Panc1 (cell line): ENCODE measurements at regions not wholly inside any gene's neighbourhood (a gene's known extent, or its start where the extent isn't known, plus 50 kb on each side); places are given as distances from the start of the nearest gene placed in this dataset.

Experiments used
- ATAC-seq: fragments of 200-7000 bp; cut with Tn5 transposase; 2 replicates; pipeline ENCODE4 v1.9.1; 2020; ENCODE audit warnings: mild to moderate bottlenecking, moderate library complexity
- BruUV-seq: library from RNA; stranded (reverse); fragments of 400-500 nt; replicated peaks from 2 replicates; lab custom pipeline; 2021; lab: Mats Ljungman, UMichigan
- CTCF ChIA-PET: fragments of 300-600 bp; sonication (Branson Sonifier 250); formaldehyde crosslinking; loops from one replicate; lab custom pipeline; 2022; ENCODE audit warnings: antibody characterized with exemption; lab: Charles Lee
- POLR2A ChIA-PET: fragments of 300-600 bp; sonication (Branson Sonifier 250); formaldehyde crosslinking; loops from one replicate; lab custom pipeline; 2022; ENCODE audit warnings: antibody characterized with exemption; lab: Charles Lee
- DNase-seq: peaks from one replicate; pipeline ENCODE4 v3.0.0-alpha.2; 2010; ENCODE audit warnings: low read depth, low spot score
- H3K27ac ChIP-seq: 2 replicates; pipeline ENCODE4 v1.5.1; 2011; ENCODE audit warnings: mild to moderate bottlenecking, low read length, inconsistent platforms
- H3K27me3 ChIP-seq: fragments of 200-500 bp; sonication (Bioruptor generic); 2 replicates; pipeline ENCODE4 v1.6.0; 2014; ENCODE audit warnings: low read length, inconsistent platforms; ENCODE audit not compliant: control insufficient read depth, insufficient read depth
- H3K36me3 ChIP-seq: fragments of 200-500 bp; sonication (Bioruptor generic); 2 replicates; pipeline ENCODE4 v1.5.1; 2014; ENCODE audit warnings: inconsistent platforms, mild to moderate bottlenecking, low read length, moderate library complexity; ENCODE audit not compliant: control insufficient read depth, insufficient read depth
- H3K4me1 ChIP-seq: 2 replicates; pipeline ENCODE4 v1.5.1; 2011; ENCODE audit warnings: inconsistent platforms, mild to moderate bottlenecking, low read length, moderate library complexity; ENCODE audit not compliant: control insufficient read depth, insufficient read depth
- H3K4me3 ChIP-seq, 2 experiments: 2 replicates each; pipeline ENCODE4 v1.5.1; 2011 to 2012; ENCODE audit warnings: low read depth in 2 of 2, low read length in 2 of 2, mild to moderate bottlenecking in 2 of 2, inconsistent platforms in 1 of 2, moderate library complexity in 1 of 2
- H3K9me3 ChIP-seq: fragments of 200-500 bp; sonication (Bioruptor generic); 2 replicates; pipeline ENCODE4 v1.5.1; 2014; ENCODE audit warnings: low read depth, mild to moderate bottlenecking, inconsistent platforms, low read length, moderate library complexity; ENCODE audit not compliant: control insufficient read depth, insufficient read depth
- POLR2AphosphoS5 ChIP-seq: IDR thresholded peaks from 2 replicates; pipeline ENCODE4 v1.6.1; 2012; ENCODE audit warnings: mild to moderate bottlenecking, low read depth, low read length, moderate library complexity
- SIN3A ChIP-seq: IDR thresholded peaks from 2 replicates; pipeline ENCODE4 v1.6.1; 2012; ENCODE audit warnings: low read depth, mild to moderate bottlenecking, low read length, moderate library complexity, borderline replicate concordance; ENCODE audit not compliant: insufficient read depth
- TCF7L2 ChIP-seq: IDR thresholded peaks from 2 replicates; pipeline ENCODE4 v1.6.1; 2011; ENCODE audit warnings: mild to moderate bottlenecking, low read depth, low read length, inconsistent platforms
- in situ Hi-C: cut with HindIII; loops from 2 replicates; pipeline ENCODE4 v1.10.0; 2016; ENCODE audit warnings: low sequenced_read_pairs, low pct_unique_long_range_greater_than_20kb
- intact Hi-C: fragments of 100-400 bp; cut with micrococcal nuclease; formaldehyde crosslinking; loops from one replicate; pipeline ENCODE4 v1.10.0; 2022; ENCODE audit not compliant: unreplicated experiment
- TF ChIP-seq, protein P1 (sequence below): fragments of 450-650 bp; IDR thresholded peaks from 2 replicates; pipeline ENCODE4 v1.5.1; 2017; ENCODE audit warnings: mild to moderate bottlenecking
- TF ChIP-seq, protein P2 (sequence below), 2 experiments: IDR thresholded peaks; 2 replicates each; pipeline ENCODE4 v1.6.1; 2011 to 2012; ENCODE audit warnings: low read depth in 2 of 2, control low read depth in 1 of 2, low read length in 1 of 2, mild to moderate bottlenecking in 1 of 2, moderate library complexity in 1 of 2; ENCODE audit not compliant: insufficient read depth in 1 of 2

DNA sequence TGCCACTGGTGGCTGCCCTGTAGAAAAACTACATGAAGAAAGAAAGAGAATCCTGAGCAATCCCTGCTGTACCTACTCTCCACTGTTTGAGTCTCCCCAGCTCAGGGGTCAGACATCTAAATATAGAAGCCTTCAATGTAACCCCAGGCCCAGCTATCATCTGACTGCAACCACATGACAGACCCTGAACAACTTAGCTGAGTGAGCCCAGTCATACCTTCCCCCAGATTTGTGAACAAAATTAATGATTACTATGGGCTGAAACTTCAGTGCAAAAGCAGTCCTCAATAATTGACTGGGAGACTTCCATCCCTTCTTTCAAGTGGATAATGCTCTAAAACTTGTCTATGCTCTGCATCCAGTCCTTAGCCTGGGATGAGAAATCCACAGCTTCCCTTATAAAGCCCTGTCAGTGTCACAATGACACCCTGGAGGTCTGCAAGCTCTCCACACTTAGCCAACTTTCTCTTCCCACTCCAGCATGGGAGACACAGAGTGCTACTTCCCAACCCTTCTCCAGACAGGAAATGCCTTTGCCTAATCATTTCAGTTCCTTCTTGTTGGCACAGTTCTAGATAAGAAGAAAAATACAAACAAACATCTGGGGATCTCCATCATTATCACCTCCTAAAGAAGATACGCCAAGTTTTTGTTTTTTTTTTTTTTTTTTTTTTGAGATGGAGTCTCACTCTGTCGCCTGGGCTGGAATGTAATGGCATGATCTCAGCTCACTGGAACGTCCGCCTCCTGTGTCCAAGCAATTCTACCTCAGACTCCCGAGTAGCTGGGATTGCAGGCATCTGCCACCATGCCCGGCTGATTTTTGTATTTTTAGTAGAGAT is 198.5 kb upstream of the GADL1 start:
- ChIA-PET CTCF (no interaction called here), POLR2A (no interaction called here)
- Histone ChIP-seq H3K36me3 (no peaks in the 10 kb centered on the region), H3K4me3 (no peak overlapping the region), H3K27ac (no peak overlapping the region), H3K9me3 (no peaks in the 10 kb centered on the region), H3K27me3 (no peaks in the 10 kb centered on the region), H3K4me1 (no peaks in the 10 kb centered on the region)
- intact Hi-C loops (no loop called here), in situ Hi-C loops (no loop called here)
- DNase-seq = no peak
- no peak for ATAC-seq
- BruUV-seq = no TSS peak
- TF ChIP-seq, protein P1, sequence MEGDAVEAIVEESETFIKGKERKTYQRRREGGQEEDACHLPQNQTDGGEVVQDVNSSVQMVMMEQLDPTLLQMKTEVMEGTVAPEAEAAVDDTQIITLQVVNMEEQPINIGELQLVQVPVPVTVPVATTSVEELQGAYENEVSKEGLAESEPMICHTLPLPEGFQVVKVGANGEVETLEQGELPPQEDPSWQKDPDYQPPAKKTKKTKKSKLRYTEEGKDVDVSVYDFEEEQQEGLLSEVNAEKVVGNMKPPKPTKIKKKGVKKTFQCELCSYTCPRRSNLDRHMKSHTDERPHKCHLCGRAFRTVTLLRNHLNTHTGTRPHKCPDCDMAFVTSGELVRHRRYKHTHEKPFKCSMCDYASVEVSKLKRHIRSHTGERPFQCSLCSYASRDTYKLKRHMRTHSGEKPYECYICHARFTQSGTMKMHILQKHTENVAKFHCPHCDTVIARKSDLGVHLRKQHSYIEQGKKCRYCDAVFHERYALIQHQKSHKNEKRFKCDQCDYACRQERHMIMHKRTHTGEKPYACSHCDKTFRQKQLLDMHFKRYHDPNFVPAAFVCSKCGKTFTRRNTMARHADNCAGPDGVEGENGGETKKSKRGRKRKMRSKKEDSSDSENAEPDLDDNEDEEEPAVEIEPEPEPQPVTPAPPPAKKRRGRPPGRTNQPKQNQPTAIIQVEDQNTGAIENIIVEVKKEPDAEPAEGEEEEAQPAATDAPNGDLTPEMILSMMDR = no peak
- TF ChIP-seq SIN3A (no peak), POLR2AphosphoS5 (no peak), TCF7L2 (no peak)
- TF ChIP-seq, protein P2, sequence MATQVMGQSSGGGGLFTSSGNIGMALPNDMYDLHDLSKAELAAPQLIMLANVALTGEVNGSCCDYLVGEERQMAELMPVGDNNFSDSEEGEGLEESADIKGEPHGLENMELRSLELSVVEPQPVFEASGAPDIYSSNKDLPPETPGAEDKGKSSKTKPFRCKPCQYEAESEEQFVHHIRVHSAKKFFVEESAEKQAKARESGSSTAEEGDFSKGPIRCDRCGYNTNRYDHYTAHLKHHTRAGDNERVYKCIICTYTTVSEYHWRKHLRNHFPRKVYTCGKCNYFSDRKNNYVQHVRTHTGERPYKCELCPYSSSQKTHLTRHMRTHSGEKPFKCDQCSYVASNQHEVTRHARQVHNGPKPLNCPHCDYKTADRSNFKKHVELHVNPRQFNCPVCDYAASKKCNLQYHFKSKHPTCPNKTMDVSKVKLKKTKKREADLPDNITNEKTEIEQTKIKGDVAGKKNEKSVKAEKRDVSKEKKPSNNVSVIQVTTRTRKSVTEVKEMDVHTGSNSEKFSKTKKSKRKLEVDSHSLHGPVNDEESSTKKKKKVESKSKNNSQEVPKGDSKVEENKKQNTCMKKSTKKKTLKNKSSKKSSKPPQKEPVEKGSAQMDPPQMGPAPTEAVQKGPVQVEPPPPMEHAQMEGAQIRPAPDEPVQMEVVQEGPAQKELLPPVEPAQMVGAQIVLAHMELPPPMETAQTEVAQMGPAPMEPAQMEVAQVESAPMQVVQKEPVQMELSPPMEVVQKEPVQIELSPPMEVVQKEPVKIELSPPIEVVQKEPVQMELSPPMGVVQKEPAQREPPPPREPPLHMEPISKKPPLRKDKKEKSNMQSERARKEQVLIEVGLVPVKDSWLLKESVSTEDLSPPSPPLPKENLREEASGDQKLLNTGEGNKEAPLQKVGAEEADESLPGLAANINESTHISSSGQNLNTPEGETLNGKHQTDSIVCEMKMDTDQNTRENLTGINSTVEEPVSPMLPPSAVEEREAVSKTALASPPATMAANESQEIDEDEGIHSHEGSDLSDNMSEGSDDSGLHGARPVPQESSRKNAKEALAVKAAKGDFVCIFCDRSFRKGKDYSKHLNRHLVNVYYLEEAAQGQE (IDR thresholded peaks at IDR 0.05; ENCODE audit: insufficient read depth in 1 of 2, low read depth in 2 of 2, low read length in 1 of 2) = no peak

DNA sequence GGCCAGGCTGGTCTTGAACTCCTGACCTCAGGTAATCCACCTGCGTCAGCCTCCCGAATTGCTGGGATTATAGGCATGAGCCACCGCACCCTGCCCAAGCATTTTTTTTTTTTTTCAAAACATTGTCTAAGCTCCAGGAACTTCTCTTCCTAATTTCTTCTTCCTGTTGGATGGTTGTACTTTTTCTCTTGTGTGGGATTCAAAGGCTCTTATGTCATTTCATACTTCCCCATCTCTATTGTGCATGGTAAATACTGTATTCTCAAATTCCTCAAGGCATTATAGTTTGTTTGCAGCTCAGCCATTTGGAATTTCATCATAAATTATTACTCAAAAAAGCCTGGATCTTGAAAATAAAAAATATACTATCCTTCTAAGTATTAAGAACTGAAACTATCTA is 199.1 kb upstream of the GADL1 start:
- in situ Hi-C loops = no loop called here

DNA sequence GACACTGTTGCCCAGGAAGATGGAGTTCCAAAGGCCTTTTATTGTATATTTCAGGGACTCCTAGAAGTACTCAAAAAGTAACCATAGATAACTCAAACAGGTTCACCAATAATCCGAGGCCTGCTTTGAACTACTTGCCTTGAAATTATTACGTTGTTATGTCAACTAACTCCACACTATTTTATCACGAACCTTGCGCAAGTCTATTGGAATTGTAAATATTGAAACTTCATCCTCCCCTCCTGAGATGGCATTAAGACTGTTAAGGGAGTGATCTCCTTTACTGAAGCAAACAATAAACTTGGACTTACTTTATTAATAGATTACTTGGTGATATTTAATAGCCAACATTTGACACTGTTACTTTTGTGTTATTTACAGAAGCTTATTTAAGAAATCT is 199.6 kb upstream of the GADL1 start:
- POLR2A ChIA-PET = no interaction called here
- intact Hi-C loops = no loop called here

More for the DNA sequence above, 199.1 kb upstream of the GADL1 start:
- no peak overlapping the region for H3K27ac ChIP-seq
- DNase-seq = no peak
- no peaks in the 10 kb centered on the region for H3K9me3 ChIP-seq
- TF ChIP-seq SIN3A (no peak), POLR2AphosphoS5 (no peak)
- POLR2A ChIA-PET = no interaction called here
- no peaks in the 10 kb centered on the region for H3K4me1 ChIP-seq
- H3K4me3 ChIP-seq = no peak overlapping the region
- H3K27me3 ChIP-seq = no peaks in the 10 kb centered on the region
- intact Hi-C loops = no loop called here
- CTCF ChIA-PET = no interaction called here
- no TSS peak for BruUV-seq
- H3K36me3 ChIP-seq = no peaks in the 10 kb centered on the region
- ATAC-seq = no peak

More for the DNA sequence above, 199.6 kb upstream of the GADL1 start:
- BruUV-seq = no TSS peak
- H3K9me3 ChIP-seq = no peaks in the 10 kb centered on the region
- no peak for DNase-seq
- no peak overlapping the region for H3K4me3 ChIP-seq
- TF ChIP-seq POLR2AphosphoS5 (no peak), SIN3A (no peak), TCF7L2 (no peak)
- TF ChIP-seq, protein P1 = no peak
- TF ChIP-seq, protein P2 (IDR thresholded peaks at IDR 0.05; ENCODE audit: insufficient read depth in 1 of 2, low read depth in 2 of 2, low read length in 1 of 2) = no peak
- H3K36me3 ChIP-seq = no peaks in the 10 kb centered on the region
- in situ Hi-C loops = no loop called here
- ATAC-seq = no peak
- no peak overlapping the region for H3K27ac ChIP-seq
- CTCF ChIA-PET = no interaction called here
- no peaks in the 10 kb centered on the region for H3K4me1 ChIP-seq
- no peaks in the 10 kb centered on the region for H3K27me3 ChIP-seq
